ENCODE measurements at regions not wholly inside any gene's neighbourhood (a gene's known extent, or its start where the extent isn't known, plus 50 kb on each side); places are given as distances from the start of the nearest gene placed in this dataset.

DNA sequence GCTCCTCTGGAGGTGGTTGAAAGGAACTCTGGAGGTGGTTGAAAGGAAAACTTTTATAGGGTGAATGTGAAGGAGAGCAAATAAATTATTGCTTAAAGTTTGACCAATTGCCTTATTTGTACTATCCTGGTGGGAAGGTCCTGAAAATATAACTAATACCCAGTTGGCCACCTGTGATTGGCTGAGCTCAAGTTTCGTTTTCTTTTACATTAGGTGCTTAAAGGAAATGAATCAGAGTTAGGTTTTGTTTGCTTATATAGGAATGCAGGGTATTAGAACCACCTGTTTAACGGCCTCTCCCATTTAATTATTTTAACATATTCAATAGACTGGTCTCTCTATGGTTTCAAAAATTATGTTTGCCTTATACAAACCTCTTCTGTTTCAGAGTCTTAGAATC lies 497.6 kb downstream of the PRR32 start:
- no peak for TF ChIP-seq CTCF (IDR thresholded peaks at IDR 0.05; ENCODE audit: control extremely low read depth, extremely low read depth, low read depth, missing control alignments)
- POLR2A ChIA-PET = no interaction called here
- CTCF ChIA-PET = no interaction called here
- no peak for DNase-seq (ENCODE audit: extremely low spot score)

DNA sequence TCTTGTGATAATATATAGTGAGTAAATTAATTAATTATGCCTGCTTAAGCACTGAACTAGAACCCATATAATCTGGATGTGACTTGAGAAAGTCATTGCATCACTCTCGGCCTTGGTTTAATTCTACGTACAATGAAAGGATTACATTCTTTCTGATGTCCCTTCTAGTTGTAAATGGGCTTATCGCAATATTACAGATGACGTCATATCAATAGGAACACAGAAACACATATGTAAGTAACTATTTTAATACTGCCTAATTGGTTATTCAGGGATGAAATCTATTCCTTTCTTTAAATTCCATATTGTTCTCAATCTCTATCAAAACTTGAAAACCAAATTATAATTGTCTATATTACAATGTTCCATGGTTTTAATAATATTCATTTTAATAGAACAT lies 504.6 kb downstream of the PRR32 start:
- CTCF ChIA-PET = interaction anchor here (0.6 kb wide), 1 partner anchor 132 kb away, joined by 3 read pairs; no protein-coding TSS in a partner anchor
- no peak for DNase-seq (ENCODE audit: extremely low spot score)

More for the DNA sequence above, 504.6 kb downstream of the PRR32 start:
- no peak for TF ChIP-seq CTCF (IDR thresholded peaks at IDR 0.05; ENCODE audit: control extremely low read depth, extremely low read depth, low read depth, missing control alignments)
- POLR2A ChIA-PET = no interaction called here
